Left ventricle myocardium inferior (tissue), 1 donor: ENCODE measurements at regions not wholly inside any gene's neighbourhood (a gene's known extent, or its start where the extent isn't known, plus 50 kb on each side); places are given as distances from the start of the nearest gene placed in this dataset.

ENCODE experiments used
- DNase-seq: peaks from one replicate; pipeline ENCODE4 v3.0.0-alpha.2; 2020
- H3K27ac ChIP-seq: fragments of 200-600 bp; replicated peaks from 2 replicates; pipeline ENCODE4 v1.8.0; 2021
- H3K27me3 ChIP-seq: fragments of 200-600 bp; 2 replicates; pipeline ENCODE4 v1.8.0; 2021; ENCODE audit warnings: low read depth
- H3K36me3 ChIP-seq: fragments of 200-600 bp; 2 replicates; pipeline ENCODE4 v1.8.0; 2021
- H3K4me1 ChIP-seq: fragments of 200-600 bp; 2 replicates; pipeline ENCODE4 v1.8.0; 2021
- H3K4me3 ChIP-seq: fragments of 200-600 bp; 2 replicates; pipeline ENCODE4 v1.8.0; 2021; ENCODE audit warnings: mild to moderate bottlenecking, moderate library complexity
- H3K9me3 ChIP-seq: fragments of 200-600 bp; replicated peaks from 2 replicates; pipeline ENCODE4 v1.8.0; 2021
- CTCF ChIP-seq: fragments of 200-600 bp; IDR thresholded peaks from 2 replicates; pipeline ENCODE4 v1.8.0; 2021; ENCODE audit warnings: antibody characterized with exemption, mild to moderate bottlenecking, borderline replicate concordance
- intact Hi-C: fragments of 100-400 bp; cut with micrococcal nuclease; formaldehyde crosslinking; loops from one replicate; pipeline ENCODE4 v1.11.0; 2022
- donor health status: DM: no; HTN: yes; CAD: no; lungs with severe emphysema.

- no peak overlapping the region for H3K4me3 ChIP-seq
- DNase-seq, result no peak
- no peak overlapping the region for H3K27ac ChIP-seq
- H3K36me3 ChIP-seq, result no peaks in the 10 kb centered on the region
- intact Hi-C loops, result no loop called here
- TF ChIP-seq CTCF, result no peak
- no peaks in the 10 kb centered on the region for H3K4me1 ChIP-seq
- no peaks in the 10 kb centered on the region for H3K9me3 ChIP-seq
- H3K27me3 ChIP-seq, result peaks cover 5% of the 10 kb centered on the region
These were observed 176.3 kb downstream of the TLE1 start for GRCh38 chr9:81513059-81513458.

- Histone ChIP-seq H3K27me3 (peaks cover 5% of the 10 kb centered on the region), H3K27ac (no peak overlapping the region), H3K4me3 (no peak overlapping the region), H3K9me3 (no peaks in the 10 kb centered on the region), H3K4me1 (no peaks in the 10 kb centered on the region), H3K36me3 (no peaks in the 10 kb centered on the region)
- TF ChIP-seq CTCF, result no peak
- intact Hi-C loops, result no loop called here
- DNase-seq, result no peak
These were observed 176.7 kb downstream of the TLE1 start for GRCh38 chr9:81512641-81513040.

GRCh38 chr9:81508476-81508875 lies 180.9 kb downstream of the TLE1 start:
- no peaks in the 10 kb centered on the region for H3K9me3 ChIP-seq
- H3K36me3 ChIP-seq, result no peaks in the 10 kb centered on the region
- no peak overlapping the region for H3K4me3 ChIP-seq
- intact Hi-C loops, result no loop called here
- TF ChIP-seq CTCF, result no peak
- H3K27me3 ChIP-seq, result peaks cover 7% of the 10 kb centered on the region
- no peaks in the 10 kb centered on the region for H3K4me1 ChIP-seq
- H3K27ac ChIP-seq, result no peak overlapping the region
- no peak for DNase-seq

- no peaks in the 10 kb centered on the region for H3K4me1 ChIP-seq
- intact Hi-C loops, result no loop called here
- no peak overlapping the region for H3K27ac ChIP-seq
- DNase-seq, result no peak
- no peak for TF ChIP-seq CTCF
- H3K4me3 ChIP-seq, result no peak overlapping the region
- no peaks in the 10 kb centered on the region for H3K36me3 ChIP-seq
- peaks cover 7% of the 10 kb centered on the region for H3K27me3 ChIP-seq
- H3K9me3 ChIP-seq, result no peaks in the 10 kb centered on the region
These were observed 182.1 kb downstream of the TLE1 start for GRCh38 chr9:81506941-81507864.

- no peaks in the 10 kb centered on the region for H3K36me3 ChIP-seq
- no peak for DNase-seq
- no peak for TF ChIP-seq CTCF
- intact Hi-C loops, result no loop called here
- H3K9me3 ChIP-seq, result no peaks in the 10 kb centered on the region
- no peaks in the 10 kb centered on the region for H3K27me3 ChIP-seq
- no peak overlapping the region for H3K4me3 ChIP-seq
- H3K27ac ChIP-seq, result no peak overlapping the region
- peaks cover 13% of the 10 kb centered on the region for H3K4me1 ChIP-seq
These were observed 189.8 kb downstream of the TLE1 start for GRCh38 chr9:81499594-81499993.
